ENCODE measurements at regions not wholly inside any gene's neighbourhood (a gene's known extent, or its start where the extent isn't known, plus 50 kb on each side); places are given as distances from the start of the nearest gene placed in this dataset.

GRCh38 chr12:90003688-90004087, 295.1 kb upstream of the ATP2B1 start:
- H3K4me1 ChIP-seq, result no peaks in the 10 kb centered on the region
- H3K36me3 ChIP-seq, result no peaks in the 10 kb centered on the region
- DNase-seq (ENCODE audit: low spot score), result no peak
- no peak for TF ChIP-seq CTCF (IDR thresholded peaks at IDR 0.05)
- H3K9me3 ChIP-seq, result no peaks in the 10 kb centered on the region
- H3K4me3 ChIP-seq, result no peak overlapping the region
- H3K27ac ChIP-seq, result no peak overlapping the region
- no peaks in the 10 kb centered on the region for H3K27me3 ChIP-seq

GRCh38 chr12:90000721-90001120, 292.1 kb upstream of the ATP2B1 start:
- no peak for TF ChIP-seq CTCF (IDR thresholded peaks at IDR 0.05)
- Histone ChIP-seq H3K36me3 (no peaks in the 10 kb centered on the region), H3K27ac (no peak overlapping the region), H3K27me3 (no peaks in the 10 kb centered on the region), H3K9me3 (no peaks in the 10 kb centered on the region), H3K4me1 (no peaks in the 10 kb centered on the region), H3K4me3 (no peak overlapping the region)
- DNase-seq (ENCODE audit: low spot score), result no peak

- DNase-seq (ENCODE audit: low spot score), result no peak
- no peaks in the 10 kb centered on the region for H3K9me3 ChIP-seq
- H3K27ac ChIP-seq, result no peak overlapping the region
- H3K27me3 ChIP-seq, result no peaks in the 10 kb centered on the region
- TF ChIP-seq CTCF (IDR thresholded peaks at IDR 0.05), result no peak
- H3K4me1 ChIP-seq, result no peaks in the 10 kb centered on the region
- no peaks in the 10 kb centered on the region for H3K36me3 ChIP-seq
- H3K4me3 ChIP-seq, result no peak overlapping the region
Observed at GRCh38 chr12:89999699-90000505, 291.3 kb upstream of the ATP2B1 start.

- Histone ChIP-seq H3K27ac (no peak overlapping the region), H3K9me3 (no peaks in the 10 kb centered on the region), H3K27me3 (no peaks in the 10 kb centered on the region), H3K4me1 (no peaks in the 10 kb centered on the region), H3K36me3 (no peaks in the 10 kb centered on the region), H3K4me3 (no peak overlapping the region)
- no peak for DNase-seq (ENCODE audit: low spot score)
- no peak for TF ChIP-seq CTCF (IDR thresholded peaks at IDR 0.05)
Observed at GRCh38 chr12:89995870-89996269, 287.2 kb upstream of the ATP2B1 start.

GRCh38 chr12:89994911-89995310, 286.3 kb upstream of the ATP2B1 start:
- H3K9me3 ChIP-seq, result no peaks in the 10 kb centered on the region
- no peaks in the 10 kb centered on the region for H3K27me3 ChIP-seq
- no peak for TF ChIP-seq CTCF (IDR thresholded peaks at IDR 0.05)
- no peaks in the 10 kb centered on the region for H3K36me3 ChIP-seq
- no peak for DNase-seq (ENCODE audit: low spot score)
- no peak overlapping the region for H3K4me3 ChIP-seq
- H3K4me1 ChIP-seq, result no peaks in the 10 kb centered on the region
- no peak overlapping the region for H3K27ac ChIP-seq

GRCh38 chr12:89993632-89994031, 285.0 kb upstream of the ATP2B1 start:
- no peak for DNase-seq (ENCODE audit: low spot score)
- H3K4me3 ChIP-seq, result no peak overlapping the region
- H3K9me3 ChIP-seq, result no peaks in the 10 kb centered on the region
- H3K4me1 ChIP-seq, result no peaks in the 10 kb centered on the region
- H3K27me3 ChIP-seq, result no peaks in the 10 kb centered on the region
- H3K36me3 ChIP-seq, result no peaks in the 10 kb centered on the region
- H3K27ac ChIP-seq, result no peak overlapping the region
- no peak for TF ChIP-seq CTCF (IDR thresholded peaks at IDR 0.05)

Data from right atrium auricular region (tissue), 2 donors.